Kidney glomerular epithelial cell (primary cell): ENCODE measurements at regions not wholly inside any gene's neighbourhood (a gene's known extent, or its start where the extent isn't known, plus 50 kb on each side); places are given as distances from the start of the nearest gene placed in this dataset.
"Not testable (repeated sequence)": the region's sequence is repeated elsewhere in the genome, so short reads cannot be mapped to it uniquely, and the experiment has no call there.

Experiments
- DNase-seq: peaks from one replicate; lab custom pipeline; 2025; lab: John Stamatoyannopoulos, UW

DNA sequence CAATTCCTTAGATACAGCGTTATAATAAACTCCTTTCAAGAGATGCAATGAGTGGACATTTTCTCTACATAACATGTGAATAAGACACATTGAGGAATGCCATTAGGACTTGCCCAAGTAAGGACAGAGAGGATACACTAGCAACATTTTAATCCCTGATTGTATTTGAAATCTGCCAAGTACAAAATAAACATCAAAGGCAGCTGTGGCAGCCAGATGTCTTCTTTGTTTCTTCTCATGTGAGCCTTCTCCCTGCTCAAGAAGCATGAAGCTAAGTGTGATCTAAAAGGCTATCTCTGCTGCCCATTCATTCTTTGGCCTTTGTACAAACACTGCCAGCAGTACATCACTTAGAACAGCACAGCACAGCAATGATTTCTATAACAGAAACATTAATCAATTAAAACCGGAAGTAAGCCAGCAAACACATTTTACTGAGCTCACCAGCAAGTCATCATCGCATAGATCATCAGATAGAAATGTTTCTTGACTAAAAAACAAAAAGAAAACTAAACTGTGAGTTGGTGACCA lies 364.0 kb downstream of the CNTN6 start:
- no peak for DNase-seq

DNA sequence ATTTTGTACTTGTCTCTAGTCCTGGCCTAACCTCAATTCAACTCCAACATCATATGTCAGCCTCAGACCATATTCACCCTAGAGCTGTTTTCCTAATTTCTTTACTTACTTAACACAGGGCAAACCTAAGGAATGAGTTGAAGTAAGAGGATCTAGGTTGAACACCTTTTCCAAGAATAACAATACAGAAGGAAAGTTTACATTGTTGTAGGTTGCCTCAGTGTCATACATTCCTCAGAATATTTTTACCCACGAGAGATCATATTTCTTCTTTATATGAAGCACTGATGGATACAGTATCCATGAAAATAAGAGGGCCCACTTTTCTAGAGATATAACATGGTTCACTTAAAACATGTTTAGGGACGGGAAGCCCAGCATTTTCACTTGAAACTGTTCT lies 369.5 kb downstream of the CNTN6 start:
- no peak for DNase-seq

DNA sequence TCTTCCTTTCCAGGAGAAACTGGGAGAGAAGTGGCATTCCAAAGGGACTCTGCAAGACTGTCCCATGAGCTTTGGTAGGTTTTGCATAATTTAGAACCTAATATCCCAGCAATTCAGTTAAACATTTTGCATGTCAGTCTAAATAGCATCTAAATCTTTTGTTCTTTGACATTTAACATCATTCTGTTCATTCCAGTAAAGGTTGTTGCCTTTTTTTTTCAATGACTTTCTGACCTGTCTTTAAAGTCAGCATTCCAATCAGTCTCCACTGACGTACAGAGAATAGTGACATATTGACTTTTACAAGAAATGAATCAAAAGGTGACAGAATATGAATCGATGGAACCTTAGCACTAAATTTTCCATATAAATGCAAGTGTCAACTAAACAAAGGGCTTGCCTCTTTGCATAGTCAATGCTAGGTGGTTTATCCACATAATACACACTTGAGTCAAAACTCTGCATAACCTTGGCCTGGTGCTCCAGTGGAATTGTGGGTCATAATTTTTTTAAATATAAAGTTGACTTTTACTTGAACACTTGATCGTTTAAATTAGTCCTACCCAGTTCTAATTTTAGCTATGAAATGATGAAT lies 370.1 kb downstream of the CNTN6 start:
- DNase-seq = no peak

DNA sequence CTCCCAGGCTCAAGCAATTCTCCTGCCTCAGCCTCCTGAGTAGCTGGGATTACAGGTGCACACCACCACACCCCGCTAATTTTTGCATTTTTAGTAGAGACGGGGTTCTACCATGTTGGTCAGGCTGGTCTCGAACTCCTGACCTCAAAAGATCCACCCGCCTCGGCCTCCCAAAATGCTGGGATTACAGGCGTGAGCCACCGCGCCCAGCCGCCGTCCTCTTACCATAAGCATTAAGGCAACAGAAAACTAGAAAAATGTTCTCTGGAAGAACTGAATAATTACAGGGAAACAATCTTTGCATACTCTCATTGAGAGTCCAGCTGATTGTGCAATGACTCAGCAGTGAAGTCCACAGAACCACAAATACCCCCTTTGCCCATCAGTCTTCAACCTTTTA lies 372.3 kb downstream of the CNTN6 start:
- DNase-seq = not testable (repeated sequence)

DNA sequence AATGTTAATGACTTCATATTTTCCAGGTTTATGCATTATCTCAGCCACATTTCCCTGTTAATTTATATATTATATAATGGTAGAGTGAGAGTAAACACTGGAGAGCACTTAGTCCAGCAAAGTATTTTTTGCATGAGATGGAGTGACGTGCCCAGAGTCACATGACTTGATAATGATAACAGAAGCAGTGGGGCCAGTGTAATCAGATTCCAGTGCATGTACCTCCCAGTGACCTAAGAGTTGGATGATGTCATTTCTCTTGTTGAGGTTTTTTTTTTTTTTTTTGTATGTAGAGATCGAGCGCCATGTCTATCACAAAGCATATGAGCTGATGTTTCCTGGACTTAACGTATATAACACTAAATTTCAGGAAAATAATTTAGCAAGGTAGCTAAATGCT lies 375.3 kb downstream of the CNTN6 start:
- no peak for DNase-seq

DNA sequence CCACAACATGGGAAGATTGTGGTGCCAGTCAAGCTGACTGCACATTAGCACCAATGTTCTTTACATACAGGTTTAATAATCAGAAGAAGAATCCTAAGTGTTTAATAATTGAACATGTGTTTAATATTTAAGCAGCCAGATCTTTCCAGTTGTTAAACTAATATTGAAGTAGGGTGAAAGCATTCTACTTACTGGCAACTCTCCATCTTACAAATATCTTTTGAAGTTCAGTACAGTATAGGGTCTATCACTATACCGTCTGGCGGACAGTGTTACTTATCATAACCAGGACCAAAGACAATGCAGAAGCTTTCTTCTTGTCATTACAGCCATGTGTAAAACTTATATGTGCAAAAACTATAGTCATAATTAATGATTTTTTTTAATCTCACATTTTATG lies 376.4 kb downstream of the CNTN6 start:
- no peak for DNase-seq

DNA sequence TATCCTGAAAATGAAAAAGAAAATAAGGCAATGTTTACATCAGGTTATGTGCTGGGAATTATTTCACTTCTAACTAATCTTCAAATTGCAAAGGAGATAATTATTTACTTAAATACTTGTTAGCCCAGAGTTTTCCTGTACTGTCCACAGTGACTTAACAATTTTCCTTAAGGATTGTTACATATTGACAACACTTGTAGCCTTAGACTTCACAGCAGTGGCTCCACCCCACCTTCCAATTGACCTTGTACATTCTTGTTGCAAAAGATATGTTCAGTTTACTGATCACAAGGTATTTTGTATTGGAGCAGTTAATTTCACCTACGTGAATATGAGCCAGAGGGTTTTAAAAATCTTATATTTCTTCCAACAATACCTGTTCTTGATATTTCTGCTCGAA lies 376.9 kb downstream of the CNTN6 start:
- DNase-seq = no peak

DNA sequence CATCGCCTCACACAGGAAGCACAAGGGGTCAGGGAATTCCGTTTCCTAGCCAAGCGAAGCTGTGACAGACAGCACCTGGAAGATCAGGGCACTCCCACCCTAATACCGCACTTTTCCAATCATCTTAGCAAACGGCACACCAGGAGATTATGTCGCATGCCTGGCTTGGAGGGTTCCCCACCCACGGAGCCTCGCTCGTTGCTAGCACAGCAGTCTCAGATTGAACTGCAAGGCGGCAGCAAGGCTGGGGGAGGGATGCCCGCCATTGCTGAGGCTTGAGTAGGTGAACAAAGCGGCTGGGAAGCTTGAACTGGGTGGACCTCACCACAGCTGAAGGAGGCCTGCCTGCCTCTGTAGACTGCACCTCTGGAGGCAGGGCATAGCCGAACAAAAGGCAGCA lies 384.8 kb downstream of the CNTN6 start:
- DNase-seq = no peak

DNA sequence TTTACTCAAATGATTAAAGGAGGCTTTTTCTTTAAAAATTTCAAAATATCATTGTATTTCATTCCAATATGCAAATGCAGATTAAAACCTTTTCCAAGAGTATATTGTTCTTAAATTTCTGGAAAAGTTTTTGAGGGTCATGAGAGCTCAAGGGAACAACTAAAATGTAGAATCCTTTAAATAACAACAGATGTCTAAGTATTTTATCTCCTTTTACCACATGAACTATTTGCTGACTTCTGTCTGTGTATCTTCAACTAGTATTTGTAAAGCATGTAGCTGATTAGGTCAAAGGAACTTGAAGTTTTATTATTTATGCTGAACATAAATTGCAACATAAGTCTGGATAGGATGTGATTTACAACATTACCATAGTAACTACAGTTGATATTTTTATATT lies 402.6 kb downstream of the CNTN6 start:
- no peak for DNase-seq

DNA sequence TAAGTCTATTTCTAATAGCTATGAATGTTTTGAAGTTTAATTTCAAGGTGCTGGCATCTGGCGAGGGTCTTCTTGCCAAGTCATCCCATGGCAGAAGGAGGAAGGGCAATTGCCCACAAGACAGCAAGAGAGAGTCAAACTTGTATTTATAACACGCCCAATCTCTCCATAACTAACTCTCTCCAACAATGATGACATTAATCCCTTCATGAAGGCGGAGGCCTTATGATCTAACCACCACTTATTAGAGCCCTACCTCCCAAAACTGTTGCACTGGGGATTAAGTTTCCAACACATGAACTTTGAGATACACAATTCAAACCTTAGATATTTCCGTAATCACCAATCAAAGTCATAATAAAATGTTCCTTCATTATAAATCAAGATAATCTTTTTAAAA lies 406.9 kb downstream of the CNTN6 start:
- DNase-seq = no peak

DNA sequence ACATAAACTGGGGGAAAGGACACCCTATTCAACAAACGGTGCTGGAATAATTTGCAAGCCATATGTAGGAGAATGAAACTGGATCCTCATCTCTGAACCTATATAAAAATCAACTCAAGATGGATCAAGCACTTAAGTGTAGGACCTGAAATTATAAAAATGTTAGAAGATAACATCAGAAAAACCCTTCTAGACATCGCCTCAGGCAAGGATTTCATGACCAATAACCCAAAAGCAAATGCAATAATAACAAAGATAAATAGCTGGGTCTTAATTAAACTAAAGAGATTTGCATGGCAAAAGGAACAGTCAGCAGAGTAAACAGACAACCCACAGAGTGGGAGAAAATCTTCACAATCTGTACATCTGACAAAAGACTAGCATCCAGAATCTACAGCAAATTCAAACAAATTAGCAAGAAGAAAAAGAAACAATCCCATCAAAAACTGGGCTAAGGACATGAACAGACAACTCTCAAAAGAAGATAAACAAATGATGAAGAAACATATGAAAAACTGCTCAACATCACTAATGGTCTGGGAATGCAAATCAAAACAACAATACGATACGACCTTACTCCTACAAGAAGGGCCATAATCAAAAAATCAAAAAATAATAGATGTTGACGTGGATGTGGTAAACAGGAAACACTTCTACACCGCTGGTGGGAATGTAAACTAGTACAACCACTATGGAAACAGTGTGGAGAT lies 408.7 kb downstream of the CNTN6 start:
- DNase-seq = no peak

DNA sequence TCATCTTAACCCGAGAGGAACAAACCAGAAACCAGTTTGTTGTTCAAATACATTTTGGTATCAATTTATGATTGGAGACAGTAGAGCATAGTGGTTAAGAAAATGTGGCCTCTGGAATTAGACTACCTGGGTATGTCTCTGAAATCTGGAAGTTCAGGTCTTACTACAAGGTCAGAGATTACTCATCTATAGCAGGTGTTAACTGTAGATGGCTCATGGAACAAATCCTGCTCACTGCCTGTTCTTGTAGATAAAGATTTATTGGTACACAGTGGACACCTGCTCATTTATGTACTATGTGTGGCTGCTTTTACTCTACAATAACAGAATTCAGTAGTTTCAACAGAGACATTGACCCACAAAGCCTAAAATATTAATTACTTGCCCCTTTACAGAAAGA lies 413.3 kb downstream of the CNTN6 start:
- no peak for DNase-seq

DNA sequence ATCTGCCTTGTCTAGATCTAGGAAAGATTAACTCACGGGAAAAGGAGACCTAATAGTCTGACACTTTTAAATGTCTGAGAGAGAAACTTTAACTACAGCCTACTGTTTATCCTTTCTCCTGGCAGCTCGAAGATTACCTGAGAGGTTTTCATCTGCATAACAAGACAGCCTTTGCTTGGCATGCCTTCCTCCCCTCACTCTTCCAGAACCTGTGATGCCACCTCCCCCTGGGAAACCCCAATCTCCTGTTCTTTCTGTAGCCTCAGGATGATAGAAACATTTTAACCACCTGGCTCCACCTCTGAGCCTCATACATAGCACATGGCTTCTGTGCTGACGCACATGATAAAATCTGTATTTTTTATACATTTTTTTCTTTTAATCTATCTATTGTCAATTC lies 420.8 kb downstream of the CNTN6 start:
- DNase-seq = no peak

DNA sequence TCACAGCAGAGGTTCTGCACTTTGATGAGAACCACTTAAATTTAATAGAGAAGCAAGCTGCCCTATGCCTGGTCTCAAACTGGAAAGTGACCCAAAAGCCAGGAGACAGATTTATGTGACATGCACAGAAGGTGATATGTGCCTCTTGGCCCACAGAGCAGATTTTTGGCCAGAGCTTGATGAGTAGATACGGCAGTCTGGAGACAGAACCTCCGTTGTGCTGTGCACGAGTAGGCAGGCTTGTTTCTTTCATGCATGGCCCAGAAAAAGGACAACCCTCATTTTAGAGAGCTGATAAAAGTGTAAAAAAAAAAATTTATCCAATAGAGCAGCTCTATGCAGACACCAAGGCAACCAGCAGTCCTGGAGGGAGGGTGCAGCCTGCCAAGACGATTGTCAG lies 423.1 kb downstream of the CNTN6 start:
- DNase-seq = no peak

DNA sequence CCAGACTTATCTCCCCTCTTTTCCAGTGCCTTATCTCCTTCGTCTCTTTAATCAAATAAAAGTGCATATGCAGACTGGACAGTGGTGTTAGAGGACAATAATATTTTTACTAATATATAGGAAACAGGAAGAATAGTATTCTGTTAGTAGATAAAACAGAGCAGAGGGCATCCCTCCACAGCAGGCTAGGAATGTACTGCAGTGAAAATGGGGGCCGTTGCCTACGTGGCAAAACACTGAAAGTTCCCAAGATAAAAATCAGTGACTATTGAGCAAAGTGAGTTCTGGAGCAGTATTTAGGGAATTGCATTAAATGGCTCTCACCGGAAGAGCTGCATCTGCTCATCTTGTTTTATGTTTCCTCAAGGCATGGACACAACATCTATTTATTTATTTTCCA lies 435.0 kb downstream of the CNTN6 start:
- DNase-seq = no peak

DNA sequence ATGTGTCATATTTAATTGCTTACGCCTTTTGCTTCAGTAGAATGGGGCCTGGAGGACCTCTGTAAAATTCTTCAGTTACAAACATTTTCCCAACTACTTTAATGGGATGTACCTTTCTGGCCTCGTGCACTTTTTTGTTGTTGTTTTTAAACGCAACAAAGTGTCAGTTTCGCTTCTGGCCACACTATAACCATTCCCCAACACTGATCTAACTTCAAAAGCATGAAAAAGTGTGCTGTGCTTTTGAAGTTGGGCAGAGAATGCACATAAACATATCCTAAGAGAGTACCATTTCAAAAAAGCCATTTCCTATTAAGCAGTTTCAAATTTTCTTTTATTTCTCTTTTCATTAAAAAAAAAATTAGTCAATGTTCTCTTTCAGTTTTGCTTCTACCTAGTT lies 435.8 kb downstream of the CNTN6 start:
- no peak for DNase-seq

DNA sequence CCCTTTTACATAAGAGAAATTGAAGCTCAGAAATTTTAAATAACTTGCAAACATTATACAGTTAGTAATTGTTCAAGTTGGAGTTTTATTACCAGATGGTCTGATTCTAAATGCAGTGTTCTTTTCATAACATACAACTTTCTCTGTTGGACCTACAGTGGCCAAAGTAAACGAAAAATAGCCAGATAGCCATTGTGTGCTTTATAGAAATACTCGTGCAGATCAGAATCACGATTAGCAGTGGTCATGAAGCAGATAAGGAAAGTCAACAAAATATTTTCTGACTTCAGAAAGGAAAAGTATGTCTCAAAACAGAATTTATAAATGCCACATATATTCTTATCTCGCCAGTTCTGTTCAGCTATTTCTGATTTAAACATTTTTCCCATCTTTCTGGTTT lies 436.9 kb downstream of the CNTN6 start:
- DNase-seq = no peak

DNA sequence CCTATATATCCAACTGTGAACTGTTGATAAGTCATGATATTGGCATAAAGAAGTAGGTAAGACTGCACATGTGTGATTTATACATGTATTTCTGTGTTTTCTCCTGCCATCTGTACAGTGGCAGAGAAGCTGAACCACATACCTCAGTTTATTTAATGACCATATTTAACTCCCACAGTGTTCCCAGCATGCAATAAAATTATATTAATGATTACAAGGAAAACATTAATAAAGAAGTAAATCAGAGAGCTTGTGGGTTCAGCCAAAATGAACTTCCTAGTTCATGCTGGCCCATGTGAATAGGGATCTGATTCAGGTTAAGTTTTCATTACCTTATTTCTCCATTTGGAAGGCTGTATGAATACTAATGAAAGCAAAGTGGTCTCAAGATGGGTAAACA lies 439.2 kb downstream of the CNTN6 start:
- no peak for DNase-seq

DNA sequence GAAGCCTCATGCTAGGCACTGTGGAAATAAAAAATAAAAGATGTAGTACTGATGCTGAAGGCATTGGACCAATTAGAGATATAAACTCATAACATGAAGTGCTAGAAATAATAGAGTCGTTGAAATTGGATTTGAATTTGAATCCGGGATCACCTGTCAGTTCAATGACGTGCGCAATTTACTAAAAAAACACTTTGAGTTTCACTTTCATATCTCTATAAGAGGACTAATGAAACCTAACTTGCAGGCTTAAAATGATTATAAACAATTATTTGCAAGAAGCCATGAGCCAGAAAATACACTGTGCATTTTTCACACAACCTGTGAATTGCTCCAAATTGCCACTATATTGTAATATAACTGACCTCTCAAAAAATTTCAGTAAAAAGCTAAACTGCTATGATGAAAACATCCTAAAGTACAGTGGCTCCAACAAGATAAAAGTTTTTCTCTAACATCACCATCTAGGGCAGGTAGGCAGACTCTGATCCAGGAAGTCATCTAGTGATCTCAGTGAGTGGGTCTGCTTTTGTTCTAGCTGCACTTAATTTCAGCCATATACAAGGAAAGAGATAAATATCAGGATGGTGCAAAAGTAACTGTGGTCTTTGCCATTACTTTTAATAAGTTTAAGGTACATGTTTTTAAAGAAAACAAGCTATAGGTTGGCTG lies 440.2 kb downstream of the CNTN6 start:
- no peak for DNase-seq

DNA sequence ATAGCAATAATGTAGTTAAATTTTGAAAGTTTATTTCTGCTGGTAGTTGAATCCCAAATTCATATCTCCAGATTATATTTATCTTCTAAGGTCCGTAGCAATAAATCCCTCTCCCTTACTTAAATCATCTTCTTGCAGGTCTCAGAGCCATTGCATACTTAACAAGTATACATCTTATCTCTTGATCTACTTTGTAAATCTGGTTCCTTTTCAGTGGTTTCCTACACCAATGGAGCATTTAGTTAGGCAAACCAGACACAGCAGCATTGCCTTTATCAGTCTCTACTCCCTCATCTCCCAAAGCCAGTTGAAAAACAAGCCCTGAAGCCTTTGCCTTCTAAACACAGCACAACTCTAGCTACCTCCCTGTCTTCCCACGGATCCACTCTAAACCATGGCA lies 440.9 kb downstream of the CNTN6 start:
- DNase-seq = no peak

DNA sequence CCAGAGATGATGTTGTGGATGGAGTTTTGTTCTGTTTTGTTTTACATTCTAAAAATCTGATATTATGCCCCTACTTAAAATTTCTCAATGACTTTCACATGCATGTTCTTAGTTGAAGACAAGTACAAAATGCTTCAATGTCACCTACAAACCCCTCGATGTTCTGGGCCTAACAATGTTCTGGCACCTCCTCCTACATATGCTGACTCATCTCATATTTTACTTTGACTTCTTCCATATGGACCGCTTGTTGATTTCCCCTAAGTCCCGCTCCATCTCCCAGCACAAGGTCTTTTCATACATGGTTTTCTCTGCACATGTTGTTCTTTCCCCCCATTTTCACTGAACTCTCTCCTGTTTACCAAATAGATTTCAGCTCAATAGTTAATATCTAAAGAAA lies 441.4 kb downstream of the CNTN6 start:
- no peak for DNase-seq

DNA sequence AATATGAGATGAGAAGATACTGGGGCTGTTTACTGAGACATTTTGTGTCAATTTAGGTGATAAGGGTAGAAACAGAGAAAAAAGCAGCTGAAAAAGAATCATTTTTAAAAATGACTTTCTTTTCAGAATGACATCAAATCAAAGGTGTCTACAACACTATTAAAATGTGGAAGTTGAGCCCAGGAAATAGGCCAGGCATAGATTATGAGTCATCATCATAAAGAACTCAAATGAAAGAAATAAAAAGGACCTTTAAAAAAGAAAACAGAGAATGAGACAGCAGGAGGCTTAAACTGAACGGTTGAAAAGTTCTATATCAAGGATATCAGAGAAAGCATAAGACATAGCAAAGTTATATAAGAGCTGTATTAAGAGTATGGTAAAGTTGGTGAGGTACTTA lies 442.5 kb downstream of the CNTN6 start:
- no peak for DNase-seq

DNA sequence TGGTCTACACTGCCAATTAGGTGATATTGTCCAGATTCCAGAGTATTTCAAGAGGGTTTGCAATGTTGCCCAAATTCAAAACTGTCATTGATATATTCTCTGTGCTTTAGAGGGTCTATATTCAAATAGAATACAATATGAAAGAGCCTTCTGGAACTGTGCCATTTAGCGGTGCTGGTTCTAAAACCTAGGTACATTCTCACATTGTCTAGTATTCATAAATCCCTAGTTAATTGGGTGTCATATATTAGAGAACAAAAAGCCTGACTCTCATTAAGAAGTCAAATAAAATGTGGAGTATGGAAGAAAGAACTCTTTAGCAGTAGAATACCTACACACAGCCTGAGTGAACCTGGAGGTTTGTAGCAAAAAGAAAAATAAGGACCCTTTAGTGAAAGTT lies 447.9 kb downstream of the CNTN6 start:
- no peak for DNase-seq

DNA sequence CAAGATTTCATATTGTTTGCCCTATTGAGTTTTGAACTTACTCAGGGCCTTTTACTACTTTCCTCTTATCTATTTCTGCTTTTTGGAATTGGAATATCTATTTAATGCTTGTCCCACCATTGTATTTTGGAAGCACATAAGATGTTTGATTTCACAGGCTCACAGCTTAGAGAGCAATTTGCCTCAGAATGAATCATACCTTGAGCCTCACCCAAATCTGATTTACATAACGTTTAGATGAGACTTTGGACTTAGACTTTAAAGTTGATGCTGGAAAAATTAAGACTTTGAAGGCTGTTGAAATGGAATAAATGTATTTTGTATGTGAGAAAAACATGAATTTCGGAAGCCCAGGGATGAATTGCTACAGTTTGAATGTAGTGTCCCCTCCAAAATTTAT lies 458.9 kb downstream of the CNTN6 start:
- DNase-seq = no peak
